ENCODE measurements at regions not wholly inside any gene's neighbourhood (a gene's known extent, or its start where the extent isn't known, plus 50 kb on each side); places are given as distances from the start of the nearest gene placed in this dataset.

- TF ChIP-seq CTCF (IDR thresholded peaks at IDR 0.05) (no peak), EP300 (IDR thresholded peaks at IDR 0.05) (no peak), POLR2AphosphoS5 (IDR thresholded peaks at IDR 0.05) (no peak), POLR2A (IDR thresholded peaks at IDR 0.05) (no peak)
Observed at GRCh38 chr2:14884651-14885050, 252.1 kb downstream of the LRATD1 start.
